Transverse colon (tissue), 4 donors: ENCODE measurements at regions not wholly inside any gene's neighbourhood (a gene's known extent, or its start where the extent isn't known, plus 50 kb on each side); places are given as distances from the start of the nearest gene placed in this dataset.

Experiments used
- DNase-seq: peaks from one replicate; pipeline ENCODE4 v3.0.0-alpha.2; 2019
- H3K27ac ChIP-seq, 4 donors: fragments of 200-600 bp; sonication (generic); 2 replicates each; pipeline ENCODE4 v1.5.1; 2016 to 2018; ENCODE audit warnings: inconsistent platforms in 4 of 4
- H3K27me3 ChIP-seq: fragments of 200-600 bp; sonication (generic); 2 replicates; pipeline ENCODE4 v1.5.1; 2017; ENCODE audit warnings: inconsistent platforms
- H3K36me3 ChIP-seq, 4 donors: fragments of 200-600 bp; sonication (generic); 2 replicates each; pipeline ENCODE4 v1.5.1; 2017 to 2019; ENCODE audit warnings: inconsistent platforms in 4 of 4
- H3K4me1 ChIP-seq, 4 donors: fragments of 200-600 bp; sonication (generic); 2 replicates each; pipeline ENCODE4 v1.5.1; 2017 to 2020; ENCODE audit warnings: inconsistent platforms in 4 of 4
- H3K4me3 ChIP-seq, 4 donors: fragments of 200-600 bp; sonication (generic); 1 replicate in 1 of 4; 2 replicates in 3 of 4; pipeline versions ENCODE4 v1.5.1 to v1.6.1; 2017 to 2019; ENCODE audit warnings: inconsistent platforms in 4 of 4
- H3K9me3 ChIP-seq, 2 donors: fragments of 200-600 bp; sonication (generic); 2 replicates each; pipeline ENCODE4 v1.5.1; 2017 to 2019; ENCODE audit warnings: inconsistent platforms in 2 of 2
- EP300 ChIP-seq: sonication (generic); formaldehyde crosslinking; IDR thresholded peaks from one replicate; pipeline ENCODE4 v1.6.1; 2017; ENCODE audit warnings: antibody characterized with exemption, low read depth
- POLR2A ChIP-seq: fragments of 450-650 bp; IDR thresholded peaks from one replicate; pipeline ENCODE4 v1.6.1; 2016; ENCODE audit warnings: antibody characterized with exemption, mild to moderate bottlenecking, moderate library complexity
- POLR2AphosphoS5 ChIP-seq, 3 donors: sonication (generic); formaldehyde crosslinking; IDR thresholded peaks; one replicate each; pipeline ENCODE4 v1.6.1; 2016; ENCODE audit warnings: antibody characterized with exemption in 3 of 3
- WGBS, 2 donors: methylation state at CpG; one replicate each; pipeline ENCODE4 v1.1.5; 2018; ENCODE audit warnings: low coverage in 1 of 2; 5-methylcytosine and 5-hydroxymethylcytosine counted together
- in situ Hi-C, 4 donors: fragments of 200-750 bp; cut with MboI; loops; one replicate each; pipeline versions ENCODE4 v1.15.0 to v1.15.1; 2017; ENCODE audit warnings: low sequenced_read_pairs in 3 of 4, low pct_ligation_motif_present in 1 of 4, low pct_unique_long_range_greater_than_20kb in 1 of 4
- intact Hi-C: fragments of 100-400 bp; cut with DNase I; formaldehyde crosslinking; loops from one replicate; pipeline ENCODE4 v1.15.1; 2023; ENCODE audit warnings: low total_unique reads
- TF ChIP-seq, protein P1 (sequence below), 5 experiments: fragments of 200-600 bp in 3 of 5; fragments of 450-650 bp in 2 of 5; sonication (generic) in 3 of 5; IDR thresholded peaks; 1 replicate in 2 of 5; 2 replicates in 3 of 5; pipeline ENCODE4 v1.5.1; 2016 to 2017; ENCODE audit warnings: antibody characterized with exemption in 5 of 5, inconsistent platforms in 3 of 5, mild to moderate bottlenecking in 2 of 5, moderate library complexity in 1 of 5

DNA sequence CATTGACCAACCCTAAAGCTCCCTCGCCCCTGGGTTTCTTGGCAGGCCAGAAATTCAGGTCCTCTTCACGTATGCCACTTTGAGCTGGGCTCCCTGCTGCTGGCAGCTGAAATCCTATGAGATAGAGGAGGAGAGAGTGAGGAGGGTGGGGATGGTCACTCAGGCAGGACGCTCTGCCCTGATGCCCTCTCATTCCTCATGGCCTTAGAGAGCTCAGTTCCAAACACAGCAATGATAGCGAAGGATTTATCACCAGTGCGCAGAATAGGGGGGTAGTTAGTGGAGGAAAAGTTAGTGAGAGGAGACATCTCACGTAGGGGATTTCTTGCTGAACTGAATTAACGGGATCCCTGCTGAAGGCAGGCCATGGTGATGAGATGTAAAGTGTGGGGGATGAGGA lies 84.2 kb upstream of the PMEPA1 start:
- no peak overlapping the region for H3K27ac ChIP-seq
- in situ Hi-C loops = no loop called here
- H3K9me3 ChIP-seq = no peaks in the 10 kb centered on the region
- intact Hi-C loops = no loop called here
- no peak overlapping the region for H3K4me3 ChIP-seq
- H3K27me3 ChIP-seq = no peaks in the 10 kb centered on the region
- no peaks in the 10 kb centered on the region for H3K36me3 ChIP-seq
- no peak for DNase-seq
- TF ChIP-seq POLR2A (no peak), POLR2AphosphoS5 (IDR thresholded peaks at IDR 0.05) (no peak), EP300 (no peak)
- TF ChIP-seq, protein P1, sequence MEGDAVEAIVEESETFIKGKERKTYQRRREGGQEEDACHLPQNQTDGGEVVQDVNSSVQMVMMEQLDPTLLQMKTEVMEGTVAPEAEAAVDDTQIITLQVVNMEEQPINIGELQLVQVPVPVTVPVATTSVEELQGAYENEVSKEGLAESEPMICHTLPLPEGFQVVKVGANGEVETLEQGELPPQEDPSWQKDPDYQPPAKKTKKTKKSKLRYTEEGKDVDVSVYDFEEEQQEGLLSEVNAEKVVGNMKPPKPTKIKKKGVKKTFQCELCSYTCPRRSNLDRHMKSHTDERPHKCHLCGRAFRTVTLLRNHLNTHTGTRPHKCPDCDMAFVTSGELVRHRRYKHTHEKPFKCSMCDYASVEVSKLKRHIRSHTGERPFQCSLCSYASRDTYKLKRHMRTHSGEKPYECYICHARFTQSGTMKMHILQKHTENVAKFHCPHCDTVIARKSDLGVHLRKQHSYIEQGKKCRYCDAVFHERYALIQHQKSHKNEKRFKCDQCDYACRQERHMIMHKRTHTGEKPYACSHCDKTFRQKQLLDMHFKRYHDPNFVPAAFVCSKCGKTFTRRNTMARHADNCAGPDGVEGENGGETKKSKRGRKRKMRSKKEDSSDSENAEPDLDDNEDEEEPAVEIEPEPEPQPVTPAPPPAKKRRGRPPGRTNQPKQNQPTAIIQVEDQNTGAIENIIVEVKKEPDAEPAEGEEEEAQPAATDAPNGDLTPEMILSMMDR (IDR thresholded peaks at IDR 0.05) = no peak
- no peaks in the 10 kb centered on the region for H3K4me1 ChIP-seq
- 90% methylated on average over 7 of the region's 7 CpGs; no CpG with 5 or more reads in 1 of the 2 donors for WGBS, 2 donors

DNA sequence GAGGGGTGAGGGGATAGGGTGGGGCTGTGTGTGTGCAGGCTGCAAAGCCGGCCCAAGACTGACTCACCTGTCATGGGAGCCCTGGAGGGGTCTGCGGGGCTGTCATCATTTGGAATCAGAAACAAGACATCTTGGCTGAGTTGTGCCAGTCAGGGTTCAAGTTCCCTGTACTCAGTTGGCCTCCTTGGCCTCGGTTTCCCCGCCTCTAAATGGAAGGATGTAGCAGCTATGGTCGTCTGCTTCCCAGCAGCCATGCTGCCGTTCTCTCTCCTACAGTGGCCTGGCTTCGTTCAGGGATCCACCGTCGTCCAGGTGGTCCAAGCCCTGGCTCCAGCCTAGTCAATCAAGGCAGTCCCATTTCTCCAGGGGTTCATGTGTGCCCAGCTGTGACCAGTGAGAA lies 83.6 kb upstream of the PMEPA1 start:
- no peaks in the 10 kb centered on the region for H3K27me3 ChIP-seq
- H3K4me3 ChIP-seq = no peak overlapping the region
- no peaks in the 10 kb centered on the region for H3K9me3 ChIP-seq
- in situ Hi-C loops (no loop called here), intact Hi-C loops (no loop called here)
- DNase-seq = no peak
- H3K27ac ChIP-seq = no peak overlapping the region
- WGBS, 2 donors = 91 to 97% methylated on average over 7 to 9 of the region's 9 CpGs
- H3K36me3 ChIP-seq = no peaks in the 10 kb centered on the region
- TF ChIP-seq, protein P1 (IDR thresholded peaks at IDR 0.05) = no peak
- TF ChIP-seq POLR2AphosphoS5 (IDR thresholded peaks at IDR 0.05) = no peak
- TF ChIP-seq POLR2A = no peak
- TF ChIP-seq EP300 = no peak
- H3K4me1 ChIP-seq = no peaks in the 10 kb centered on the region

DNA sequence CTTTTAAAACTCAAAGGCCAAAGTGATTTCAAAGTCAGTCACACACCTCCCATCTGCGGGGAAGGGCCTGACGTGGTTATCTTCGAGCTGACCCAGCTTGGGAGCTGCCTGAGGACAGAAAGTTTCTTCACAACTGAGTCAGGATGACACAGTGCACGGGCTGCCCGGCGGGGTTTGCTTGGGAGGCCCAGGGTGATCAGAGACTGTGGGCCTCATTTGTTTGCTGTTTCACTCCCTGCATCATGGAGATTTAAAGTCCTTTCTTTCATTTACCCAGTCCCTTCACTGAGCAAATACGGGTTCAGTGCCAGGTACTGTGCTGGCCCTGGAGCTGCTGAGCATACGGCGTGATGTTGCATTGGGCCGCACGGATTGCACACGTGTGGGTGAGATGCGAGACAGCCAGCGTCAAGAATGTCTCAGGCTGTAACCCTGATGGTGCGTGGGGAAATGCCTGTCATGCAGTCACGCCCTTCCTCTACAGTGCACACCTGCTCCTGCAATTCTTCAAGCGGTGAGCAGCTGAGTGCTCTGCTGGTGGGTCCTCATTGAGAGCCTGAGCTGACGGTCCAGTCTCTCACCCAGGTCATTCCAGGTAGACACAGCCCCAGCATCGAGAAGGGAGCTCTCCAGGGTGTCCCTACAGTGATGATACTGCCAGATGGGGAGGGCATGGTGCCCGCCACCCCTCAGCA lies 82.7 kb upstream of the PMEPA1 start:
- TF ChIP-seq POLR2AphosphoS5 (IDR thresholded peaks at IDR 0.05) = no peak
- TF ChIP-seq, protein P1 (IDR thresholded peaks at IDR 0.05) = no peak
- no peak for TF ChIP-seq EP300
- no peak for TF ChIP-seq POLR2A
- no peaks in the 10 kb centered on the region for H3K27me3 ChIP-seq
- intact Hi-C loops (no loop called here), in situ Hi-C loops (no loop called here)
- H3K4me3 ChIP-seq = no peak overlapping the region
- no peaks in the 10 kb centered on the region for H3K36me3 ChIP-seq
- no peaks in the 10 kb centered on the region for H3K9me3 ChIP-seq
- H3K27ac ChIP-seq = no peak overlapping the region
- 63 to 68% methylated on average over 6 to 16 of the region's 20 CpGs for WGBS, 2 donors
- H3K4me1 ChIP-seq = no peaks in the 10 kb centered on the region
- no peak for DNase-seq

DNA sequence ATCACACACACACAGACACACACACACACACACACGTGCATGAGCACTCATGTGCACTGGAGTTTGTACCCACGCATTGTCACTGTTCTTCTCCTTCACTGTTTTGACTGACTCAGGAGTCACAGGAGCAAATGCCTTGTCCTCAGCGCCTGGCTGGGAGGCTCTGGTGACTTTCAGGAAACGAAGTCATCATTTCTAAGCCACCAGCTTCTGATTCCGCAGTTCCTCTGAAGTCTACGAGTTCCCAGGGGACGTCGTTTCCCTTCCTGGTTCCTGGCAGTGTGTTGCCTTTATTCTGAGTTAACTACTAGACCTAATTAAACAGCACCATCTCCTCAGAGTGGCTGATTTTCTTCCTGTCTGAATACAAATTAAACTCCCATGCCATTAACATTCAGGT lies 82.2 kb upstream of the PMEPA1 start:
- in situ Hi-C loops (no loop called here), intact Hi-C loops (no loop called here)
- H3K36me3 ChIP-seq = no peaks in the 10 kb centered on the region
- WGBS, 2 donors = 76% methylated on average over 8 of the region's 8 CpGs; no CpG with 5 or more reads in 1 of the 2 donors
- no peaks in the 10 kb centered on the region for H3K27me3 ChIP-seq
- no peak overlapping the region for H3K27ac ChIP-seq
- TF ChIP-seq POLR2AphosphoS5 (IDR thresholded peaks at IDR 0.05) = no peak
- TF ChIP-seq, protein P1 (IDR thresholded peaks at IDR 0.05) = no peak
- no peak for TF ChIP-seq EP300
- no peak for TF ChIP-seq POLR2A
- H3K4me1 ChIP-seq = no peaks in the 10 kb centered on the region
- no peak for DNase-seq
- H3K4me3 ChIP-seq = no peak overlapping the region
- H3K9me3 ChIP-seq = no peaks in the 10 kb centered on the region
